Ureter (tissue), 1 donor: ENCODE measurements at regions not wholly inside any gene's neighbourhood (a gene's known extent, or its start where the extent isn't known, plus 50 kb on each side); places are given as distances from the start of the nearest gene placed in this dataset.

Experiments
- DNase-seq: peaks from one replicate; pipeline ENCODE4 v3.0.0-alpha.2; 2020; ENCODE audit warnings: low spot score
- donor health status: DM: yes; HTN: yes; CAD: no.

DNA sequence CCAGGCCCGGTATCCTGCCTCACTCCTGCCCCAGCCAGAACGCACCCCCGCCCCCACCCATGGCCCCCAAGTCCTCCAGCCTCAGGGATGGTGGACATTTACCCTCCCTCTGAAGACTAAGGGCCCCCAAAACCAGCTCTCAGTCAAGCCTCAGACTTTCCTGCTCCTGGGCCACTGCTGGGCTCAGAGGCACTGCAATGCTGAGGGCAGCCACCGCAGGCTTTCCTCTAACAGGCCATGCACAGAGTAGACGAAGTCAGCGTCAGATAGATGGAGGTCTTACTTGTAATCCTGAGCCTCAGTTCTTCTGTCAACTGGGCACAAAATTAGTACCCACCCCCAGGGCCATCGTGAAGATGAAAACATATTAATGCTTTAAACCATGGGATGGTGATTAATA lies 92.6 kb downstream of the TTC32 start:
- no peak for DNase-seq

DNA sequence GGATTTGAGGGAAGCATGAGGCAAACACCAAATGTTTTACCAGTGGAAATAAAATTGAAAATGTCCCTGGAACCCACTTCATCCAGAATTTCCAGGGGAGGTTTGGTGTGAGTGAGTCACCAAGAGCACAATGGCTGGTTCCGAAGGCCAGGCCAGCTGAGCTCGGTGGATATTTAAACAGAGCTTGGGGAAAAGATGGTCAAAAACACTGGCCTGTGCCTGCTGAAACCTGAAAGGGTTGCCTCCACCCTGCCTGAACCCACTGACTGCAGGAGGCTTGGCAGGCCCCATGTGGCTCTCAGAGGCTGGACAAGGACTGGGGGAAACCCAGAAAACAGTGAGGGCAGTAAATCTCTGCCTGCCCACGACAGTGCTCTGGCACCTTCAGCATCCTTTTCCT lies 93.9 kb downstream of the TTC32 start:
- DNase-seq = no peak

DNA sequence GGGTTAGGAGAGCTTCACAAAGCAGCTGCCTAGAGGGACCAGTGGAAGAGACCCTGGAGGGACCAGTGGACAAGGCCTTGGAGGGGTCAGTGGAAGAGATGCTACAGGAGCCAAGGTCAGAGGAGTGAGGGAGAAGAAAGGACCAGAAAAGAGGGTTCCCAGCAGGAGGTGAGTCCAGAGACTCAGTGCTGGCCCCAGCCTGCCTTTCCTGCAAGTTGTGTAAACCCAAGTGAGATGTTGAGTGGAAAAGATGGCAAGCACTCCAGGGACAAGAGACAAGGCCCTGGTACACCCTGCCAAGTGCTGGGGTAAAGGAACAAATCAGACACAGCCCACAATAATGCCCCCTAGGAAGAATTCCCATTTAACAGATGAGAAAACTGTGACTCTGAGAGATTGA lies 94.4 kb downstream of the TTC32 start:
- DNase-seq = no peak

DNA sequence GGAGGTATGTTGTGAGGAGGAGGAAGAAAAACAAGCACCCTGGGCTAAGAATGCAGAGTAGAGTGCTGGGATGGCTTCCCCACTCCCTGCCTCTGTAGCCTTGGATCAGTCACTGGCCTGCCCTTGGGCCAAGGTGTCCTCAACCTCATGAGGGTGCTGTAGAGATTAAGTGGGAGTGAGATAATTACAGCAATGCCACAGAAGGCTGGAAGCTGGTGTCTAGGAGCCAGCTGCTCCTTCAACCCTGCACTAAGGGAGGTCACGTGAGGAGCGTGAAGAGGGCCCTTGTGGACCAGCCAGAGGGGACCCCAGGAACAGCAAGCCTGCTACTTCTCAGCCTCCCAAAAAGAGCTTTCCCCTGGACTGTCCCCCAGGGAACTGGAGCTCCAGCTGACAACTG lies 95.2 kb downstream of the TTC32 start:
- no peak for DNase-seq

DNA sequence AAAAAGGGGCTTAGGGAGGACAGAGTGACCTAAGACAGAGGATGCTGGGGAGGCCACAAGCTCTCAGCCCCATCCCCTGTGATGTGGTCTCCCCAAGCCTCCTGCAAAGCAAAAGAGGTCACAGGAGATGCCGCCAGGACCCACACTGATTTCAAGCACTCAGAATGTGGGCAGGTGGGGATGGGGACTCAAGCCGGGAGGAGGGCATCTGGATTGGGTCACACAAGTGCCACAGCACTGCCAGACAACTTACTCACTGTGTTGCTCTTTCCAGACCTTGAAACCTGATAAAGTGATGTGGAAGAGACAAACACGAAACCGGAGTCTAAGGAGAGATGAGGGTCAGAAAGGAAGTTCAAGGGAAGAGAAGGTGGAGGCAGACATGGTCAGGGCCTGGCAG lies 95.7 kb downstream of the TTC32 start:
- no peak for DNase-seq

DNA sequence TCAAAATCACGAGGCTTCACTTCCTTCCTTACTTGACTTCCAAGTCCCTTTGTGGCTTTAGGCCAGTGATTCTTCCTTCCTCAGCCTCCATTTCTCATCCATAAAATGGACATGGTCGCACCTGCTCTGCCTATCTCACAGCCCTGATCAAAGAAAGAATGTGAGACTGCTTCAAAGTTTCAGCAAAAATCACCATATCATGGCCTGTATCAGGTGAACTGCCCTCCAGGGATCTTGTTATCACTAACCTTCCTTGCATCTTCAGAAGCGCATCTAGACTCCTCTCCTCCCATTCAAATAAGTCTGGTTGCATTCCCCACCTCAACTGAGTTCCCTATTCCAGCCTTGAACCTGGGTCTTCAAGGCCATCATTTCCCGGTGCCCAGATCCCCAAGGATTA lies 96.5 kb downstream of the TTC32 start:
- DNase-seq = no peak

DNA sequence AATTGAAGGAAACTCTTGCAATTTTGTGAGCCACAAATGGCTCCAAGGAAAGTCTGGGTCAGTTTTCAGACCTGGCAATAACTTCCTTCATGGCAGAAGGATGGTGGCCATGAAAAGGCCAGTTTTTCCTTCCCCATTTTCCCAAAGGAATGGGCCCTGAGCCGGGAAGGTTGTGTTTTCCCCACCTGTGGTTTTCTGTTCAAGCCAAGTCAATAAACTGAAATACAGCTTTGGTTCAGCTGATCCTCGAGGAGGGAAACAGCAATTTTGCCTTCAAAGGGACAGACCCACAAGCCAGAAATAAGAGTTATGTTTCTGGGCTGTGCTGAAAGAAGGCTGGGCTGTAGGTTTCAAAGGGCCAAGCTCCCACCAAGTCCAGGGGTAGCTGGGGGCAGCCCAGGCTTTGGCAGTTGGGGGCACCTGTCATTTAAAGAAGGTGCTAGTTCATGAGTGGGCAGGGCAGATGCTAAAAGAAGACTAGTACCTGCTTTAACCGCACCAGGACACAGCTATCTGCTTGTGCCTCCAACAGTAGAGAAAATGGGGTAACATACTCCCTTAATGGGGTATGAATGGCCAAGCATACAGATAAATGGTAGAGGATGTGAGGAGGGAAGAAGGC lies 97.0 kb downstream of the TTC32 start:
- DNase-seq = no peak

DNA sequence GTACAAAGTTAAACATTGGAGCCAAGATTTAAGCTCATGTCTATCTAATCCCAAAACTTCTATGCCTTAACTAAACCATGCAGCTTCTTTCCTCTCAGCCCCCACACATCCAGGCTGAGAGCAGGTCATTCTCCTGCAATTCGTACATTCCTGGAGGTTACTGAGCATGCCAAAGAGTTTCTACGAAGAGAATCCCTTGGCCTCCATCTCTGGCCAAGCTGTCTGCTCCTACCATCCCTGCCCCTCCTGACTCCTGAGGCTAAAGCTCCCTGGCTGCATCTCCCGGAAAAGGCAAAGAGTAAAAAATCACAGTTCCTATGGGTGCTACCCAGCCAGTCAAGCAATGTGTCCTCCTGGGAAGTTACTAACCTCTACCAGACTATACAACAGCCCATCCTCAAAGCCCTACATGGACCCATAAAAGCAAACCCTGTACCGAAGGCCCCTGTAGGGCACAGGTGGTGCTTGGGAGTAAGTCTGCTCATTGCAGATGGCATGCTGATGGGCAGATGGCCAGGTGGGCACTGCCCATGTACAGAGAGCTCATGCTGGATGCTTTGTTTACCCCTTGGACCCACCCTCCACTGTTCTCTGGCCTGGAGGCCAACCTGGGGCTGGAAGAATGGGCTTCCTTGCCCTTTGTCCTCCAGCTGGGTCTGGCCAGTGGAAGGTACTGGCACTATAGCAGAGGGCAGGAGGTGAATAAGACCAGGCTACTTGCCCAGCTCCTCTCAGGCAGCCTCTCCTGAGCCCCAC lies 99.5 kb downstream of the TTC32 start:
- peak; percentile 33 for DNase-seq

DNA sequence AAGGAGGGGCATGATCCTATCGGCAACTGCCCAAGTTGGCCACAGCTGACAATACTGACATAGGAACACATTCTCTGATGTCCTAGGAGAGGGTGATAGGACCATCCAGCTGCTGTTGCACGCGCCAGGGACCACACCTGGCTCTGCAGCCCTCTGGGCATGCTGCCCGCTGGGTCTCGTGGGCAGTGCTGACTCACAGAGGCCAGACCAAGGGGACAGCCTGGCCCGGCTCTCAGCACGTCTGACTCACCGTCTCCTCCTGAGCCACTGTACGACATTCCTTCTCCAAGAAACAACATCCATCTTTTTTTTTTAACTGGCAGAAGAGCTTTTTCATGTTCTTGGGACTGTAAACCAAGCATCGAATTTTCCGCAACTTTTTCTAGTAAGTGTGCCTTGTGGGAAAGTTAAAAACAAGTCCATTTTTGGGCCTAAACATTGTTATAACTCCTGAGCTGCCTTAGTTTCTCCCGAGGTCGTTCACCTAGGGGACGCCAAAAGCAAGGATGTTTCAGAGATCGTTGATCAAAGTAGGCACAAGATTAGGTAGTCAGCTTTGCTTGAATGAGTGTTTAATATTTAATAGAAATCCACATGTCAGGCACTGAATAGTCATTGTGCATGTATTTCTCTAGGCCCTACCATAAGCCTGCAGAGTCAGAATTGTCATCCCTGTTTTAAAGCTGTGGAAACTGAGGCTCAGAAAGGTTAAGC lies 100.3 kb downstream of the TTC32 start:
- DNase-seq = peak; percentile 84

DNA sequence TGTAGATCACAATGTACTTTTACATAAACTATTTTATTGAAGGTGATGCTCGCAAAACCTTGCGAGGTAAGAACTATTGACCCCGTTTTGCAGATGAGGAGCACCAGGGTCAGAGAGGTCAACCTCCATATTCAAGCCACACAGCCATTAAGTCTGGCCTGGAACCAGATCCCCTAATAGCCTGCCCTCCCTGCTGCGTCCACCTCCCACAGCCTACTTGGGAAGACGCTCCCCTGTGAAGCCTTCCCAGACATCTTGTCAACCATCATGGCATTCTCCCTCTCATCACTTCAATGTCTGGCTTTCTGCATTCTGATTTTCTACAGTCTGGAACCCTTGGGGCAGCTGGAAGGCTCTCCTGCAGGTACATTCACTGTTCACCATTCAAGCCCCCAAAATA lies 101.0 kb downstream of the TTC32 start:
- no peak for DNase-seq

DNA sequence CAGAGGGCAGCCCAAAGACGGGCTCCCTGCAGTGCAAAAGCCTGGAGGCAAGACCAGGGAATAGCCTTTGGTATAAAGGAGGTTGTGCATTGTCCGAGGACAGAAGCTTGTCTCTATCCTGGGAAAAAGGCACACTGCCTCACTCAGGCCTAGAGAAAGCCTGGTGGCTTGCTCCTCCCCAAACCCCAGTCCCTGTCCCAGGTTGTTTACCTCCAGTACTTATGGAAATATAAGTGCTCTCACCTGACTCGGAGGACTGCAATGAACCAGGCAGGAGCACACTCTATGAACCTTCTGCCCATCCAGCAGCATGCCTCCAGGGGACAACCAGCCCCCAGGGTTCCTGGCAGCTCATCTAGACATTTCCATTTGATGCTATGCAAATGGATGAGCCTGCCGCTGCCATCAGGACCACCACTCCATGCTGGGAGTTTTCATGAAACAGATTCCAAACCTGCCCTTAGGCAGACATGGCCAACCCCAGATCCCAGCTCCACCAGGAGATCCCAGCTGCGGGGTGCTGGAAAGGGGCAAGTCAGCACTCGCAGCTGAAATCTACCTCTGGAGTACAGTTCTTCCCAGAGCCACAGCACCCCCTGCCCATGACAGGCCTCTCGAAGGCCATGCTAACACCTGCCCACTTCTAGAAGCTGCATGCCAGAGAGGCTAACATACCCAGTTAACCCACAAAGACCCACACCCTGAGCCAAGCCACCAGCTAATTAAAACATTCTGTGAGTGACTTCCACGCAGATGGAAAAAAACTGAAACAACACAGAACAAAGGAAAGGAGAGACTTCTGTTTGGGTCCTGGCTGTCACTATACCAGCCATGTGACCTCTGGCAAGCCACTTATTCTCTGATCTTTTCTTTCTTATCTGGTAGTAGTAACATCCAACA lies 101.7 kb downstream of the TTC32 start:
- no peak for DNase-seq

DNA sequence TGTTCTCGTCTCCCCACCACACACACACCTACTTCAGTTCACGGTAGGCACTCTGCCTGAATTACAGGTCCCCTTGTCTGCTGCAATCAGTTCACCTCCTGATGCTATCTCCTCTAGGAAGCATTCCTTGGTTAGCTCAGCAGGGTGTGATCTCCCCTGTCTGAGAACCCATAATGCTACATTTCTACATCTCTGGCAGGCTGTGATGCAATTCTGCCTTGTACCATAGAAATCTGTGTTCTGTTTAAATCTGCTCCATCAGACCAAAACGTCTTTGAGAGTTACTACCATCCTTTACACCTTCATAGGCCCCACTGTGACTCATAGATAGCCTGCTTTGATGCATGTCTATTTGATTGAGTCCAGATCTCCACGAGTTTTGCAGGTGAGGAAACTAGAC lies 103.9 kb downstream of the TTC32 start:
- DNase-seq = no peak

DNA sequence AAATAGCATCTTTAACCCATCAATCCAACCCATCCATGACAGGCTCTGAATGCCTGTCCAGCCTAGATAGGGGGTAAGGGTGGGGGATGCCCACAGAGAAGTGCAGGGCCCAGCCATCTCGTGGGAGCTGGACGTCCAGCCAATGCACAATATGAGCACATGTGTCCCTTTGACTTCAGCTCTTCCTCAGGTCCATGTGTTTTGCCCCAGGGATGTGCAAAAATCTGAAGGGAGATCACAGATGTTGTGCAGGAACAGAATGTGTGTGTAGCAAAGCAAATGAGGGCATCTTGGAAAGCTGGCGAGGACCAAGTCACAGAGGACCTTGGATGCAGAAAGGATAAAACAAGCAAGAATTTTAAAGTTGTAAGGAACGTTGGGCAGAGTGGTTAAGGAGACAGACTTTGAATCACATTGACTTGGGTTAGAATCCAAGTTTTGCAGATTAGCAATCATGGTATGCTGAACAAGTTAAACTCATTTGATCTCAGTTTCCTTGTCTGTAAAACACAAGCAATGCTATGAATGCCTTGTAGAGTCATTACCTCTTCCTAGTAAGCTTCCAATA lies 104.5 kb downstream of the TTC32 start:
- DNase-seq = no peak

DNA sequence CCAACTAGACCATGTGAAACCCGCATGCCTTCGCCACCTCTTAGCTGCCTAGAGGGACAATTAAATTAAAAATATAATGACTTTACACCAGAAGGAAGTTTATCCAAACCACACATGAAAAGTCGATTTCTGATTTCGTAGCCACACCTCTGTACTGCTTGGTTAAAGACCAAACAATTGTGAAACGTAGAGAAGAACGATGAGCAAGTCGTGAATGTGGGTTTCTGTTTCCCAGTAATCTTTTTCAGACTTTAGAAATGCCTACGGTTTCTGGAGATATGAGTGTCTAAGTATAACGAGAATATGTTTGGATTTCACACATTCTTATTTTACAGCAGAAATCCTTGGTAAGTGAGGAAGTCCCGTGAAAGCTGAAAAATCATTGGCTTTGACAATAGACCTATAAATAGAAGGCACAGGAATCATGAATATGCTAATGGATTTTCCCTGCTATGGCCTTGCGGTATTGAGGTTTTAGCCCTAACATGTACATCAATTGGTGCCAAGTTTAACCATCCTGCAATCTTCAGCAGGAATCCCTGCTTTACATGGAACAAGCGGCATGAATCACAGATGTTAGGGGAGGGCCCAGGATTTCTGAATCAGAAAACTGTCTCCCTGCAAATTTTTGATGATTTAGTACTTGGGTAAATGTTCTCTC lies 105.6 kb downstream of the TTC32 start:
- DNase-seq = no peak

DNA sequence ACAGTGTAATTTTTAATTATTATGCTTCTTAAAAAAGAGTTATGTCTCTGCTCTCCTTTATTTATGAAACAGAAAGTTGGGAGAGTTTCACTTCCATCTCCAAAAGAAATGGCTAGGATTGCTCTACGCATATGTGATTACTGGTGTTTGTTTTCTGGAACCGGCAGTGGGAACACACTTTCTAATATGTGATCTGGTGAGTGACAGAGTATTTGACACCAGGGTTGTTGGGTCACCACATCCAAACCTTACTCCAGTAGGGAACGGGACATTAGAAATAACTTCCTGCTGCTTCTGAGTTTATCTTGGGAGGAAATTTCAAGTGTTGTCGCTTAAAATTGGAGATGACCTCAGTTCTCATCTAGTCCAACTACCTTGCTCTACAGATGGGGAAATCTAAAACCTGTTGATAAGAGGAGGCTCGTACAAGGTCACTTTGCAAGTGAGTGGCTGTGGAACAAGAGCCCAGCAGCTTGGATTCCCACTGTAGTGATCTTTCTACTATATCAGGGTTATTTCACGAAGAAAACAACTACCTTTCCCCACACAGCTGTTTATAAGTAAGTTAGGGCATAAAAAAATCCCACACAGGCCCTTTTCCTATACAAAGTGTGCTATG lies 108.5 kb downstream of the TTC32 start:
- DNase-seq = no peak

DNA sequence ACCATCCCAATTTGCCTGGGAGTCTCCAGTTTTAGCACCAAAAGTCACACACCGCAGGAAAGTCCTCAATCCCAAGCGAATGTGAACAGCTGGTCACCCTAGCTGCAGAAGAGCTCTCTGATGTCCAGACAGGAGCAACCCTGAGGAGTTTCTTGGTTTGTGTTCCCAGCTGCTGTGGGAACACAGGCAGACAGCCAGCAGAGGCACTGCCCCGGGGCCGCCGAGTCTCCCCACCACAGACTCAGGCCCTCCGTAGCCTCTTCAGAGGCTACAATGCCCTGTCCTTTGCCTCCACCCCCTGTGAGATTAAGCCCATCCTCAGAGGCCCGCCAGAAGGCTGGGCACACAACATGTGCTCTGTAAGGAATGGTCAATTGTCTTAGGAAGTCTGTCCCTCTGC lies 111.5 kb downstream of the TTC32 start:
- no peak for DNase-seq

DNA sequence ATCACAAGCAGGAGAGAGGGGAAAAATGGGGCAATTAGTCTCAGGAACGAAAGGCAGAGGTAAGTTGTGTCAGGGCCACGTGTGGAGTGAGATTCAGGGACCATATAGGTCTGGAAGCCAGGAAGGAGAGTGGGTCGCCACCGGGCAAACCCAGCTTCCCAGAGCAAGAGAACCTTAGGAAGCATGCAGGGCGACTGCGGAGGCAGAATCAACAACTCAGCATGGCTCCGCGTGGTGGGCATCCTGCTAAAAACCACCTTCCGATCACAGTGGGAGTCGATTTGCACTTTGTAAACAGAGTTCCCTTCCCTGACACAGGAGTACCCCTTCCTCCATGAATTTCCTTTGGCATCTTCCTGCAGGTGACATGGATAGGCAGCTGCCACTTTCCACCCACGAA lies 114.6 kb downstream of the TTC32 start:
- DNase-seq = no peak

DNA sequence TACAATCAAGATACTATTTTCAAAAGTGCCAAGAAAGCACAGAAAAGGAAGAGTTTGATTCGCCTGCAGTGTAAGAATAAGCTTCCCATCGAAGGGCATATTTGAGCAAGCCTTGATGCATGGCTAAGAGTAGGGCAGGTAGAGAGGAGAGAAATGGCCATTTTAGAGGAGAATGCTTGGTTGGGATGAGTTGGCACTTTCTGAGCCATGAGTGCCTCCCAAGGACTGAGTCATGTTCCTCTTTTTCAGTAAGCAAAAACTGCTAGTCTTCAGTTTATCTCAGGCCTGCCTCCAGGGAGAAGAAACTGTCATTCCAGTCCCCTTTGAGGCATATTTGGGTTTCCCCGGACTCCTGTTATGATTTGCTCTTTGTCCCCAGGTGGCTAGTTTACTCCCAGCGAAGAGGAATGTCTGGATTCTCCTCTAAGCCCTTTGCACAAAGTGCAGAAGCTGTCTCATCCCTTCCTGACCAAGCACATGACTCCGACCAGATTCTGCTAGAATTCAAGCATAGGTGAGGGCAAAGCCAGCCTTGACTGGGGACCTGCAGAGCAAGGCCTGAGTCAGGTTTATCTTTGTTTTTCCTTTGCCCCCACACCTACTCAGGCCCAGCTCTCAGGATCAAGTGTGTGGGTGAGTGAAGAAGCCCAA lies 115.2 kb downstream of the TTC32 start:
- DNase-seq = no peak

DNA sequence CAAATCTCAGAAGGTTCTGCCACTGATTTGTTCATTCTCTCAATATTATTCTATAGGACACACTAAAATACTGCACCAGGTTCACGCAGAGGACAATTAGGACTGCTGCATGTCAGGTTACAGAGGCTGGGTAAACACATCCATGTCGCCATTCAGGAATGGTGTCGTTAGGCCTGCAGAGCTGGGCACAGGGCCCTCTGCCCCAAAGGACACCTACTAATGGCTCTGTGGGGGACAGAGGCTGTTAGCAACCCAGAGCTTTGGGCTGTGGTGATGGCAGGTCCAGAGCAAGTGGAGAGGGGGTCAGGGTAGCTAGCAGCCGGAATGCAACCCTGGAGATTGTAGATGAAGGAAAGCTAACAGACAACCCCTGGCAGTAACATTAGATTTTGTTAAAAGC lies 115.9 kb downstream of the TTC32 start:
- no peak for DNase-seq

DNA sequence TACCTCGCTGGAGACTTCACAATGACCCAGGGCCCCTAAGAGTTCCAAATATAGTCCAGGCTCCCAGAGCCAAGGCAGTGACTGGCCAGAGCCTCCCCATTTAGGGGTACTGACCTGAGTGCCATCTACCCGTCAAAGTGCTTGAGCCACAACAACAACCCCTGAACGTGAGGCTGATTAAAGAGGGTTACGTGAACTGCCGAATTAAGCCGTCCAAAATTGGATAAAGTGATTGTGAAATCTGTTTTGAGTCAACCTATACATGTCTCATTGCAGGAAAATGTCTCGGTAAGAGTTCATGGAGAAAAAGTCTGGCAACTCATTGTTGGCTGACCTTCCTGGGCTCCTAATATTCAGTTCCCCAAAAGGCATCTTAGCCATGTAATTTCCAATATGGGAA lies 116.3 kb downstream of the TTC32 start:
- DNase-seq = no peak
